HG03196 (cell line): ENCODE measurements at regions not wholly inside any gene's neighbourhood (a gene's known extent, or its start where the extent isn't known, plus 50 kb on each side); places are given as distances from the start of the nearest gene placed in this dataset.
"Not testable (repeated sequence)": the region's sequence is repeated elsewhere in the genome, so short reads cannot be mapped to it uniquely, and the experiment has no call there.

ENCODE experiments used
- ATAC-seq: cut with Tn5 transposase; IDR thresholded peaks from one replicate; pipeline ENCODE4 v1.9.1; 2021; ENCODE audit not compliant: unreplicated experiment

DNA sequence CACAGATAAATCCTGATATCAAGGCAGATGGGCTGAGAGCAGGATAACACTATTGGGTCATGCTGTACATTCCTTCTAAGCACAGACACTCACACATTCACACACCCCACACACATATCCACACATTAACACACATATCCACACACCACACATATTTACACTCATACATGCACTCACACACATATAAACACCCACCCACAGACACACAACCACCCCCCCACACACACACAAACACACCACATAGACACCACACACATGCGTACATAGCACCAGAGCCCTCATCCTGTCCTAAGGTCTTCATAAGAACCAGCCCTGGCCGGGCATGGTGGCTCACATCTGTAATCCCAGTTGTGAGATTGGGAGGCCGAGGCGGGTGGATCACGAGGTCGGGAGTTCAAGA lies 322.3 kb upstream of the ADCY2 start:
- ATAC-seq = no peak

DNA sequence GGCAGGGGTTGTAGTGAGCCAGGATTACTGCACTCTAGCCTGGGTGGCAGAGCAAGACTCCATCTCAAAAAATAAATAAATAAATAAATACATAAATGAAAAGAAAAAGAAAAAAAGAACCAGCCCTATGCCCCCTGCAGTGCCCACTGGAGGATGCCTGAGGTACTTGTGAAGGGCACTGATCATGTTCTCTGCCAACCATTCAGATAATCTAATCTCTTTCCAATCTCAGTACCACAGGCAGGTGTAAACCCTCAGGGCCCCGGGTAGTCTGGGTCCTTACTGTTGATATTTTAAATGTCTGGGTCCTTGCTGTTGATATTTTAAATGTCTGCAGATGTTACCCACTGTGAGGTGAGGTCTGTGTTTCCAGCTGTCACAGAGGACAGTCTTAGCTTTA lies 321.8 kb upstream of the ADCY2 start:
- no peak for ATAC-seq

- ATAC-seq = no peak
Measured at GRCh38 chr5:7075470-7075869, 320.5 kb upstream of the ADCY2 start.

DNA sequence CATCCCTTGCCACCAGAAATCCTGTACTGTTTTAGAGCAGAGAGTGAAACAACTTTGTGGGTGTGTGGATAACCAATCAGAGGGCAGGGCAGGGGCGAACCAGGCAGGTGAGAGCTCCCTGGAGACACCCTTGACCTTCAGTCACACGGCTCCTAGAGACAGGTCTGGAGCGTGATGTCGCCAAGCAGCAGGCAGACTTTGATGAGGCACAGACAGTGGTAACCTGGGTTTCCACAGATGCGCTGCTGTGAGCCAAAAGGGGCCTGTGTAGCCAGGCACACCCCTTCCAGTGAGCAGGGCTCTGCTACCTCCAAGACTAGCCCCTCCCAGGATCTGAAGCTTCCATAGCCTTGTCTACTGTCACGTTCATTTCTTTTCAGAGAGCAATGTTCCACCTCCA lies 317.8 kb upstream of the ADCY2 start:
- no peak for ATAC-seq

DNA sequence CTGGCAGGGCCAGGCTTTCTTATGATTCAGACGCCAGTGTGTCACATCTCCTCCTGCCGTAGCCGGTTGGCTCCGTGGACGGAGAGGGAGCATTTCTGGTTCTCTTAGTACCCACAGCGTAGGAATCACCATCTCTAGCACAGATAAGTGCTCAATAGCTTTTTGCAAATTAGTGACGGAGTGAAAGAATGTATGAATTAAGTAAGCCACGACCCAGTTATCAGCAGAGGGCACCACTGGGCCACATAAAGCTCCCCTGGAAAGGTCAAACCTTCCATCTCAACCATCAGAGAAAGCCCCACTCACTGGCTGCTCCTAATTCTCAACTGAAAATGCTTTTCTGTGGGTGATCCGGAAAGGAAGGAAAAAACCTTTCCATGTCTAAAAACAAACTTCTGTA lies 317.0 kb upstream of the ADCY2 start:
- no peak for ATAC-seq

DNA sequence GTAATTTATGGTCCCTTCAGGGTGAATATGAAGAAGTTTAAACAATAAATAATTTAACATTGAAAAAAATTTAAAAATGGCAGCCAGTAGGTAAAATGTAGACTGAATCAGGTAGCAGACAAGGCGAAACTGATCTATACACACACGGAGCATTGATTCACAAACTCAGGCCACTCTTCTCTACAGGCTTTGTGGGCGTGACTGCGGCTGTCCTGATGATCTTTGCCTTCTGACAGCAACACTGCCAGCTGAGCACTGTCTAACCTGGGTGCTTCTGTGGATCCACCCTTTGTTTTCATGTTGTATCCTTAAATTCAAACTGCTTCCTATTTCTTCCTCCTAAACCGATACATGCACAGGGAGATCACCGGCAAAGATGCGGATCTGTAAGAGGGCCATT lies 315.4 kb upstream of the ADCY2 start:
- ATAC-seq = no peak

DNA sequence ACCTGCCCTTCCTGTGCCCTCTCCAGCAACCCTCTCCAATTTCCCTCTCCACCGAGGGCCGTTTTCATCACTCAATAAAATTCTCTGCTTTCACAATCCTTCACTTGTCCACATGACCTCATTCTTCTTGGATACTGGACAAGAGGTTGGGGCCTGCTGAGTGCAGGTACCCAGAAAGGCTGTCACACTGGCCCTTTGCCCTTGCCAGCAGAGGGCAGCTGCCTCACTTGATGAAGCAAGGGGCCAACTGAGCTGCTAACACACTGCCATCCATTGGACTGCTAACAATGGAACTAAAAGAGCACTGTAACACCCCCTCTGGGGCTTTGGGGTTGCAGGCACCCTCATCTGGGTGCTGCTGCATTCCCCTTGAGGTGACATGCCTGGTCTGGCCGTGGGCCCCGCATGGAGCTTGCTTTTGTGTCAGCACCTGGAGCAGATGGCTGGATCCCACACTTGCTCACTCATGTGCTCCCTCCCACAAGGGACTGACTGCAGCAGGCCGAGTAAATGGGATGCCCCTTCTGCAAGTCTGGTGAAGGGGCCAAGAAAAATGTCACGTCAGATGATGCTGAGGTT lies 308.1 kb upstream of the ADCY2 start:
- ATAC-seq = no peak

GRCh38 chr5:7088849-7089248 lies 307.1 kb upstream of the ADCY2 start:
- no peak for ATAC-seq

GRCh38 chr5:7094626-7095025 lies 301.3 kb upstream of the ADCY2 start:
- no peak for ATAC-seq

- ATAC-seq = no peak
Measured at GRCh38 chr5:7096294-7096693, 299.6 kb upstream of the ADCY2 start.

GRCh38 chr5:7105358-7105757 lies 290.6 kb upstream of the ADCY2 start:
- no peak for ATAC-seq

DNA sequence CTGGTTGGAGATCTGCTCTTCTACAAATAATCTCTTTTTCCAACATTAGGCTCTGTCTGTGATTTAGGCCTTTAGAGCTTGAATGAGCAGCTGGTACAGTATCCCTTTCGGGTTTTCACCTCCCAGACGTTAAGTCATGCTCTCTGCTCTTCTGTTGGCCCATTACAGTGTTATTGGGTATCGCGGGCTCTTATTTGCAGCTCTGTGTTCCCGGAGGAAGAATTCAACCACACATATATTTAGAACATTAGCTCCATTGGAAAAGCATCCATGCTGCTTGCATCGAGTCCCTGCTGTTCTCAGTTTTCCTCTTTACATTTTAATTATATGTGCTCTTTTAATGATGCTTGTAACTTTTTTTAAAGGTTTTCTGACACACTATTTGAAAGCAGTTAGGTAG lies 278.0 kb upstream of the ADCY2 start:
- ATAC-seq = no peak

DNA sequence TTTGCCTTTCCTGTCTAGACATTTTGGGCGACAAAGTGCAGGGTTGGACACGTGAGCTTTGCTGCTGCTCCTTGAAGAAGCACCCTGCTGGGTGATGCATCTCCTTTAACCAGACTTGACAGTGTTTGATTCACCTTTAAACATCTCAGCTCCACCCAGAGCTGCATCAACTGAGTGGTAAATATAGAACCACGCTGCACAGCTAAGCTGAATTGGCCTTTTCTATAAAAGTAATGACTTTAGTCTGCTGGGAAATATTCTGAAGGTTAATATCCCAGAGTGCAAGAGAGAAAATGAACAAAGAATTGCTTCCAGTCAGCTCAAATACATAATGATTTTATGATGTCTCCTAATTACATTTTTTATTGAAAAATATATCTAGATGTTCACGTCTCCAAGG lies 264.3 kb upstream of the ADCY2 start:
- no peak for ATAC-seq

DNA sequence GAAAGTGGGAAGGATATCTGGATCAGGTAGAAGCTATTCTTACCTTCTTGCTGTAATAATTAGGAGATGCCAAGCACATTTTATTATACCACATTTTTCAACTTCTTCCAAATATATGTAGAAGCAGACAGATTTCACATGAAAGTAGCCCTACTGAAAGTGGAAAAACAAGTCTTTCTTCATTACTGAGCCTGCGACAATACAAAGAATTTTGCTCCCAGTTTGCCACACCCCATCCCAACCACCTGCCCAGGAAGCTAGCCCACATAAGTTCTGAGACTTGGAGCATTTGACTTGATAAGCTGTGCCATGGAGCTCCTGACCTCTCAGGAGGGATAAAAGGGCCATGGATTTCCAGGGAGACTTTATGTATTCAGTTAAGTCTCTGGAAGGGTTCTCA lies 249.1 kb upstream of the ADCY2 start:
- ATAC-seq = no peak

GRCh38 chr5:7157083-7157482 lies 238.9 kb upstream of the ADCY2 start:
- ATAC-seq = no peak

GRCh38 chr5:7169240-7169878 lies 226.6 kb upstream of the ADCY2 start:
- no peak for ATAC-seq

DNA sequence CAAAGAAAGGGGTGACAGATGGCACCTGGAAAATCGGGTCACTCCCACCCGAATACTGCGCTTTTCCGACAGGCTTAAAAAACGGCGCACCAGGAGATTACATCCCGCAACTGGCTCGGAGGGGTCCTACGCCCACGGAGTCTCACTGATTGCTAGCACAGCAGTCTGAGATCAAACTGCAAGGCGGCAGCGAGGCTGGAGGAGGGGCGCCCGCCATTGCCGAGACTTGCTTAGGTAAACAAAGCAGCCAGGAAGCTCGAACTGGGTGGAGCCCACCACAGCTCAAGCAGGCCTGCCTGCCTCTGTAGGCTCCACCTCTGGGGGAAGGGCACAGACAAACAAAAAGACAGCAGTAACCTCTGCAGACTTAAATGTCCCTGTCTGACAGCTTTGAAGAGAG lies 225.2 kb upstream of the ADCY2 start:
- not testable (repeated sequence) for ATAC-seq

GRCh38 chr5:7179364-7179763 lies 216.6 kb upstream of the ADCY2 start:
- ATAC-seq = no peak

GRCh38 chr5:7181841-7182240 lies 214.1 kb upstream of the ADCY2 start:
- no peak for ATAC-seq

GRCh38 chr5:7185742-7186141 lies 210.2 kb upstream of the ADCY2 start:
- no peak for ATAC-seq

GRCh38 chr5:7186818-7187217 lies 209.1 kb upstream of the ADCY2 start:
- no peak for ATAC-seq

DNA sequence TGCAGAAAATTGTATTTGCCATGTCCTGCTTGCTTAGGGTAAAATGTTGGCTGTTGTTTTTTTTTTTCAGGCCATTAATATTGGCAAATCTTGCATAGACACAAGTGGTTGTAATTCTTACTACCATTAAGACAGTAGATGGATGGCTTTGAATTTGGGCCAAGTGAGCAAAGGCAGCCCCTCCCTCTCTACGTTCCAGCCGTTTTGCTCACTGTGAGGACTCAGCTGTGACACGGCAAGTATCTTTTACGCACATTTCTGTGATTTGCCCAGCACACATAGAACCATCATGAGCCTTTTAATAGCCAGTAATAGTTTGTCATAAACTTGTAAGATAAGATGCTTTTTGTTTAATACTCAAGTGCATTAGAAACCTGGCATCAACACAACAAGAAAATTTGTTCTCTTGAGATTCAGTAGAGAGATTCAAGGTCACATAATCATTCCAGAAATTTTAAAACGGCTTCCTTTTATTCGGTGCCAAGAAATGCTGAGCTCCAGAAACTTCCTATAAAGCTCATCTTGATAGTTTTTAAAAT lies 205.2 kb upstream of the ADCY2 start:
- no peak for ATAC-seq

DNA sequence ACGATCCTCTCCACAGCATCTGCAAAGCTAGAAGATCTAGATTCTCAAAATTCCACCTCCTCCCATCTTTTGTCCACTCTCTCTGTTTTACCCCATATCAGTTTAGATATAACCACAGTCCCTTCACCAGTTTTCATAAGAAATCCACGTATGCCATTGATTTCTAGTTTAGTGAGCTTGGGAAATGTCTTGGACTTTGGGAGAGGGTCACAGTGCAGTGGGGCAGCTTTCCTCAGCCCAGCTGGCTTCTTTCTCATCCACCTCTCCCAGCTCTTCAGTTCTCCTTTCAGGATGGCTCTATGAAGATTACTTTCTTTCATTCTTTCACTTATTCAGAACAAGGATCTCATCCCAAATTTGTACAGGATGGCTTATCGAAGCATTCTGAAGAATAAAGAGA lies 203.9 kb upstream of the ADCY2 start:
- ATAC-seq = no peak
